Glomerular endothelial cell (primary cell): ENCODE measurements at regions not wholly inside any gene's neighbourhood (a gene's known extent, or its start where the extent isn't known, plus 50 kb on each side); places are given as distances from the start of the nearest gene placed in this dataset.

Source experiments
- DNase-seq: peaks from one replicate; pipeline ENCODE4 v3.0.0-alpha.2; 2011; ENCODE audit warnings: low read depth, low spot score; ENCODE audit errors: extremely low read depth

DNA sequence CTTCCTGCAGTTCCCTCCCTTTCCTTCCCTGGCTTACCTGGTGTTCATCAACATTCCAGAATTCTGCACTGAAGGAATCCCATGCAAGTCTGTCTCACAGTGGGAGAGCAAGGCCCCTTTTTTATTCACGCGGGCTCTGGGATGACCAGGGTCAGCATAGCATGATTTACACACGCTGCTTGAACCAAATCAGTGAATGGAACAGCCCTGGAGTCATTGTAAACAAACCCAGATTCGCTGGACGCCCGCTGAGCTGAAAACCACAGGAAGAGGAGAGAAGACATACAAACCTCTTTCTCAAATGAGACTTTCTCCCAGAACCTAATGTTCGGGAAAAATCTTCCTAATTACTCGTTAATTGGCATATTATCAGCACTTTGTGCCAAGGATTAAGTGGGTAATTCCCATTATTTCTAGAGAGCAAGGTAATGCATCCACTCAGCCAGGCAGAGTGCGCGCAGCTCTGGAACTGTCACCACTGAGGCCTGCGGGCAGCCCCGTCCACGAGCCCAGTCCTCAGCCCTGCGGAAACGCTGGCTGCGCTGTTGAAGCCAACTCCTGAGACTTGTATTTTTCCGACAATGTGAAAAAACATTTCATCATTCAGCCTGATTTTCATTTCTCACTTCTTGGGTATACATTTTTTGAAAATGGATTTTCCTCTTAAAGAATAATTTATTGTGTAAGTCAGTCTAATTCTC, 140.0 kb downstream of the ETS2 start:
- DNase-seq: no peak

DNA sequence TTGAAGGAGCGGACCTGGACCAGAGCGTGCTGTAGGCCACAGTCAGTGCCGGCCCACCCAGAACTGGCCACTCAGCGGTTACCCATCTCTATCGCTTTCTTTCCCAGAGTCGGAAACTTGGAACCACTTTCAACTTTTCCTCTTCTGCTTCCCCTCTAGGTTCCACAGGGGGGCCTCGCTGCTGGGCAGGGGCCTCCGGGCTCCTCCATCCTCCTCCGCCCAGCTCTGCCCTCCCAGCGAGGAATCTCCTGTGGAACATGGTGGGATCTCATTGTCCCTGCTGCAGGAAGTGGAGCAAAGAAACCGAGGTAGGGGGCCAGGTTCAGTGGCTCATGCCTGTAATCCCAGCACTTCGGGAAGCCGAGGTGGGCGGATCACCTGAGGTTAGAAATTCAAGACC, 139.2 kb downstream of the ETS2 start:
- DNase-seq: no peak

DNA sequence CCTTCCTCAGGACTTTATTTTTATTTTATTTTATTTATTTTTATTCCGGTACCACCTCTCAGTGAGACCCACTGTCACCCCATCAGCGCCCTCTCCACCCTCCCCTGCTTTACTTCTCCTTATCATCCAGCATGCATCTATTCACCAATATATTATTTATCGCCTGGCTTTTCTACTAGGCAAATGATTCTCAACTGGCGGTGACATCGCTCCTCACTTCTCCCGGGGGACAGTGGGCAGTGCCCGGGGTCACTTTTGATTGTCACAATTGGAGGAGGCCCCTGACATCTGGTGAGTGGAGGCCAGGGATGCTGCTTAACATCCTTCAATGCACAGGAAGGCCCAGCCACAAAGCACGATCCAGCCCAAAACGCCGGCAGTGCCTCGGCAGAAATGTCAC, 138.7 kb downstream of the ETS2 start:
- no peak for DNase-seq

- no peak for DNase-seq
Observed at GRCh38 chr21:38942748-38943211, 137.1 kb downstream of the ETS2 start.

DNA sequence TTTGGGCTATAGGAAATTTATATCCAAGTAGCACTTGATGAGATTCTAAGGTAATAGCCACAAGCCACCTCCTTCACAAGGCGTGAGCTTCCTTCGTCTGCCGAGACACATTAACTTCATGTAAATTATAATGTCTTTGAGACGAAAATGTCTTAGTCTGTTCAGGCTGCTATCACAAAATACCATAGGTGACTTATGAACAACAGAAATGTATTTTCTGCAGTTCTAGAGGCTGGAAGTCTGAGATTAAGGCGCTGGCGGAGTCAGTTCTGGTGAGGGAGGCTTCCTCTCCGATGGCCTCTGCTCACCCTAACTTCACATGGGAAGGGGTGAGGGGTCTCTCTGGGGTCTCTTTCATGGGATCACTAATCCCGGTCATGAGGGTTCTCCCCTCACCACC, 133.0 kb downstream of the ETS2 start:
- no peak for DNase-seq

GRCh38 chr21:38938343-38938742, 132.6 kb downstream of the ETS2 start:
- no peak for DNase-seq

DNA sequence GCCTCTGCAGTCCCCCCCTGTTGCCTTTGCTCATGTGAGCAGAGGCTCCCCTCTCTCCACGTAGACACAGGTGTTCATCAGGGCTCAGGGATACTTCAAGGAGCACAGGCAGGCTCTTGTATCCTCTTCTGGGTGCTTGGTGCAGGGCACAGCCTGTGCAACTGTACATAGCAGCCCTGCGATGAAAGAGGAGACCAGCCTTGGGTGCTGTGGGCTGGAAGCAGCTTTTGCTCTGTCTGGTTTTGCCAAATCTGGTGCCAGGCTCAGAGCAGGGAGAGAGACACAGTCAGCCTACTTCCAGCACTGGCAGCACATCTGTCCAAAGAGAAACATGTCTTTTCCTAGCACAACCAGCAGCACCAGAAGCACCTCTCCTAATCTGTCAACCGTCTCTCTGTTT, 132.1 kb downstream of the ETS2 start:
- no peak for DNase-seq

DNA sequence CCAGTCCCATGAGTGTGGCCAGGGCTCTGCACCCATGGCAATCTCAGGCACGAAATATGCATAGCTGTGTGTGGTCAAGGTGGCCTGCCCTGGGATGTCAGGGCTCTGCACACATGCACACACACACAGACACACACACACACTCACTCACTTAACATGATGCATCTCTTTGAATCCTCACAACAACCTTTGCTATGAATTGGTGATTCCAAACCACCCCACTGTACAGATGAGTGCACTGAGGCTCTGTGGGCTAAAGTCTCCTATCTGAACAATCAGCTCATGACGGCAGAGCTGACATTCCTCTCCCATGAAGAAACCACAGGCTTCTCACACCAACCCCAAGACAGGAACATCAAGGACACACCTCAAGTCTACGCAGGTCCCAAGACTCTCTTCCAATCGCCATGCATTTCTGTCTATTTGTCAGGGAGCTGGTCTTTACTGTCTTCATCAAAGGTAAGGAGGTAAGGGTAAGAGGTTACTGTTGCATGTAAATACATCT, 131.6 kb downstream of the ETS2 start:
- DNase-seq: no peak

DNA sequence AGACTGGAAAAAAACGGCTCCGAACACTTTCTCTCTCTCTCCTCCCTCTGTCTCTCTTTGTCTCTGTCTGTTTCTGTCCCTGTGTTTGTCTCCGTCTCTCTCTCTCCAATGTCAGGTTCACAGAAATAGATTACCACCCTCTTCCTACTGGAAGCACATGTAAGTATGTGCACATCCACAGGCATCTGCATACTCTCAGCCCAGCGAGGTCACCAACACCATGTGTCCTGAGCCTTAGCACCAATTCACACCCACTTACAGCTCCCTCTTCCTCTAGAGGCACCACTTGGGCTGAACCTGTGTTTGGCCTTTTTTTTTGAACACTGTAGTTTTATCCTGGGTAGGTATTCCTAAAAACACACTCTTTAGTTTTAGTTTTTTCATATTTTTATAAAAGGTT, 130.5 kb downstream of the ETS2 start:
- no peak for DNase-seq

DNA sequence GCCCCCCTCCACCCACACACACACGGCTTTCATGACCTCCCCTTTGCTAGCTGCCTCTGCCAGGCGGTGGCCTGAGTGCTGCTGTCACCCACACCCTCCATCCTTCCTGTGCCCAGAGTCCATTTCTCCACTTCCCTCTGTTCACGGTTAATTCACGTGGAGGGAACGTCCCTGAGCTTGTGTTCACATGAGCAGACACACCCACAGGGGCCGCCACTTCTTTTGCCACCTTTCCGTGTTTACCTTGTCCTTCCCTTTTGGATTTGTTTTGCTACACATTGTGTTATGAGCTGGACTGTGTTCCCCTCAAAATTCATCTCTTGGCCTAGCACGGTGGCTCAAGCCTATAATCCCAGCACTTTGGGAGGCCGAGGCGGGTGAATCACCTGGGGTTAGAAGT, 128.0 kb downstream of the ETS2 start:
- DNase-seq: no peak

GRCh38 chr21:38931291-38931690, 125.6 kb downstream of the ETS2 start:
- no peak for DNase-seq

- DNase-seq: no peak
Observed at GRCh38 chr21:38930853-38931252, 125.1 kb downstream of the ETS2 start.

GRCh38 chr21:38930066-38930465, 124.3 kb downstream of the ETS2 start:
- no peak for DNase-seq

- no peak for DNase-seq
Observed at GRCh38 chr21:38929652-38930051, 123.9 kb downstream of the ETS2 start.

DNA sequence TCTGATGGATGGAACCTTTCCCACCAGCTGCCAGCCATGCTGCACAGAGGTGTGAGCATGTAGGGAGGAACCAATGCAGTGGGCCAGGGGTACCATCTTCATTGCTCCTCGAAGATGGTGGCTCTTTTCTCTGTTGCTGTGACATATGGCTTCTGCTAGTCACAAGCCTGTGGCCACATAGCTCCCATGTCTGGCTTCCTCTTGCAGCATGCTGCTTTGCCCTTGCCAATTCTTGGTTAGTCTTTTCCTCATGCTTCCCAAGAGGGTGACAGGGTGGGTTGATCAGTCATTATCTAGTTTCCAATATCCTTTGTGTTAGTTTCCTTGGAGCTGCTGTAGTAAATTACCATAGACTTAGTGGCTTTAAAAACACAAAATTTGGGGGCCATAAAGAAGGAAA, 123.4 kb downstream of the ETS2 start:
- no peak for DNase-seq

DNA sequence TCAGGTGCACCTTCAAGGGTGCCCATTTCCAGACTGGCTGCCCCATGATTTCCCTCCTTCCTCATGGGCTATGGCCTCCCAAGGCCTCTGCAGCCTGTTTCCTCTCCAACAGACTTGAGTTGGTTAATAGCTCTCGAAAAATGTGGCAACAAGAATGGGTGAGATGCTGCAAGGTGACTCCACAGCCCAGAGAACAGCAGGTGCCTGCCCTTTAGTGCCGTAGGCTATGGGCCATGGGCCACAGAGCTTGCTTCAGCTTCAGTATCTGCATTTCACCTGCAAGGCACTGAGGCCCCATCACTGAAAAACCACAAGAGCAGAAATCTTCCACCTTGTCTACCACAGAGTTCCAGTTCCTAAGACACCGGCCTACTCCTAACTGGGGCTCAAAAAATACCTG, 122.0 kb downstream of the ETS2 start:
- no peak for DNase-seq

DNA sequence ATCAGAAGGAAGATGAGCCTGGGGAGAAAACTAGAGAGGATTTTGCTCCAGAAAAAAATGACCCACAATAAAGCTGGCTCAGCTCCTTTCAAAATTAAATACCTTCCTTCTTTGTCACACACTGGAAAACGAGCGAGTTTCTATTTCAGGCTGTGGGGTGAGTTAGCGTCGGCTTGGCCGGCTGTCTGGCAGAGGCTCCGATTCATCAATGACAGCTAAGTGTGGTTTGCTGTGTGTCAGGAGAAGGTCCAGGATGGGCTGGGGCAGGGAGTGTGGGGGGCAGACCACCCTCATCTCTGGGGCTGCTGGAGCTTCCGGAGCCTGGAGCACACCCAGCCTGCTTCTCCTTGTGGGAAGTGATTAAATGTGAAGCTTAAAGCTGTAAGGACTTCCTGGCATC, 120.2 kb downstream of the ETS2 start:
- DNase-seq: no peak

DNA sequence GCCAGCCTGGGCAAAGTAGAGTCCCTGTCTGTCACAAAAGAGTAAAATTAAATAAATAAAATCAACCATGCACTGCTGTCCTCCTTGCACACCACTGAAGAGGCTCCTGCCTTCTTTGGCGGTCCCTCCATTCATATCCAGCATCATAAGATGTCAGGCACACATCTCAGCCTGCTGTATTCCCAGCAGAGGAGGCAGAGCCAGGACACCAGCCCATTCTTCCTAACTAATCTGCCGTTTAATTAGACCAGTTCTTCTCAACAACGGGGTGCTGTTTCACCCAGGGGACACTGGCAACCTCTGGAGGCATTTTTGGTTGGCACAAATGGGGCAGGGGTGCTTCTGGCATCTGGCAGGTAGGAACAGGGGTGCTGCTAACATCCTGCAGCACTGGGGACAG, 119.7 kb downstream of the ETS2 start:
- DNase-seq: no peak

GRCh38 chr21:38924954-38925353, 119.2 kb downstream of the ETS2 start:
- DNase-seq: no peak

- DNase-seq: no peak
Observed at GRCh38 chr21:38923429-38923828, 117.7 kb downstream of the ETS2 start.

GRCh38 chr21:38922474-38923235, 116.9 kb downstream of the ETS2 start:
- DNase-seq: no peak
